ENCODE measurements at regions not wholly inside any gene's neighbourhood (a gene's known extent, or its start where the extent isn't known, plus 50 kb on each side); places are given as distances from the start of the nearest gene placed in this dataset.

GRCh38 chr4:122973465-122973864, 51.1 kb upstream of the NUDT6 start:
- in situ Hi-C loops (cut with MboI; ENCODE audit: low sequenced_read_pairs in 4 of 4): no loop called here
- DNase-seq (no peak), ATAC-seq (no peak)
- H3K36me3 ChIP-seq: no peaks in the 10 kb centered on the region
- no peaks in the 10 kb centered on the region for H3K9me3 ChIP-seq
- H3K4me3 ChIP-seq: no peak overlapping the region
- no peak overlapping the region for H3K27ac ChIP-seq
- no peaks in the 10 kb centered on the region for H3K27me3 ChIP-seq
- intact Hi-C loops (cut with DNase I; ENCODE audit: low total_unique reads): no loop called here
- TF ChIP-seq, protein P1, sequence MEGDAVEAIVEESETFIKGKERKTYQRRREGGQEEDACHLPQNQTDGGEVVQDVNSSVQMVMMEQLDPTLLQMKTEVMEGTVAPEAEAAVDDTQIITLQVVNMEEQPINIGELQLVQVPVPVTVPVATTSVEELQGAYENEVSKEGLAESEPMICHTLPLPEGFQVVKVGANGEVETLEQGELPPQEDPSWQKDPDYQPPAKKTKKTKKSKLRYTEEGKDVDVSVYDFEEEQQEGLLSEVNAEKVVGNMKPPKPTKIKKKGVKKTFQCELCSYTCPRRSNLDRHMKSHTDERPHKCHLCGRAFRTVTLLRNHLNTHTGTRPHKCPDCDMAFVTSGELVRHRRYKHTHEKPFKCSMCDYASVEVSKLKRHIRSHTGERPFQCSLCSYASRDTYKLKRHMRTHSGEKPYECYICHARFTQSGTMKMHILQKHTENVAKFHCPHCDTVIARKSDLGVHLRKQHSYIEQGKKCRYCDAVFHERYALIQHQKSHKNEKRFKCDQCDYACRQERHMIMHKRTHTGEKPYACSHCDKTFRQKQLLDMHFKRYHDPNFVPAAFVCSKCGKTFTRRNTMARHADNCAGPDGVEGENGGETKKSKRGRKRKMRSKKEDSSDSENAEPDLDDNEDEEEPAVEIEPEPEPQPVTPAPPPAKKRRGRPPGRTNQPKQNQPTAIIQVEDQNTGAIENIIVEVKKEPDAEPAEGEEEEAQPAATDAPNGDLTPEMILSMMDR (IDR thresholded peaks at IDR 0.05 in 4 of 5, conservative IDR thresholded peaks at IDR 0.05 in 1 of 5): no peak
- no peak for TF ChIP-seq POLR2A (IDR thresholded peaks at IDR 0.05)
- no peaks in the 10 kb centered on the region for H3K4me1 ChIP-seq

- H3K27me3 ChIP-seq: no peaks in the 10 kb centered on the region
- no peak overlapping the region for H3K27ac ChIP-seq
- TF ChIP-seq, protein P1 (IDR thresholded peaks at IDR 0.05 in 4 of 5, conservative IDR thresholded peaks at IDR 0.05 in 1 of 5): no peak
- no peak for TF ChIP-seq POLR2A (IDR thresholded peaks at IDR 0.05)
- no peaks in the 10 kb centered on the region for H3K9me3 ChIP-seq
- DNase-seq (no peak), ATAC-seq (no peak)
- H3K36me3 ChIP-seq: peaks cover 0 to 17% of the 10 kb centered on the region in 2 donors
- in situ Hi-C loops (cut with MboI; ENCODE audit: low sequenced_read_pairs in 4 of 4): no loop called here
- intact Hi-C loops (cut with DNase I; ENCODE audit: low total_unique reads): no loop called here
- no peaks in the 10 kb centered on the region for H3K4me1 ChIP-seq
- H3K4me3 ChIP-seq: no peak overlapping the region
Measured at GRCh38 chr4:122976111-122976510, 53.7 kb upstream of the NUDT6 start.

GRCh38 chr4:122977103-122977502, 54.7 kb upstream of the NUDT6 start:
- Histone ChIP-seq H3K27me3 (no peaks in the 10 kb centered on the region), H3K27ac (no peak overlapping the region), H3K9me3 (no peaks in the 10 kb centered on the region), H3K4me1 (no peaks in the 10 kb centered on the region), H3K36me3 (peaks cover 0 to 17% of the 10 kb centered on the region in 2 donors), H3K4me3 (no peak overlapping the region)
- ATAC-seq (no peak), DNase-seq (no peak)
- in situ Hi-C loops (cut with MboI; ENCODE audit: low sequenced_read_pairs in 4 of 4) (no loop called here), intact Hi-C loops (cut with DNase I; ENCODE audit: low total_unique reads) (no loop called here)
- TF ChIP-seq, protein P1 (IDR thresholded peaks at IDR 0.05 in 4 of 5, conservative IDR thresholded peaks at IDR 0.05 in 1 of 5): no peak
- TF ChIP-seq POLR2A (IDR thresholded peaks at IDR 0.05): no peak

DNA sequence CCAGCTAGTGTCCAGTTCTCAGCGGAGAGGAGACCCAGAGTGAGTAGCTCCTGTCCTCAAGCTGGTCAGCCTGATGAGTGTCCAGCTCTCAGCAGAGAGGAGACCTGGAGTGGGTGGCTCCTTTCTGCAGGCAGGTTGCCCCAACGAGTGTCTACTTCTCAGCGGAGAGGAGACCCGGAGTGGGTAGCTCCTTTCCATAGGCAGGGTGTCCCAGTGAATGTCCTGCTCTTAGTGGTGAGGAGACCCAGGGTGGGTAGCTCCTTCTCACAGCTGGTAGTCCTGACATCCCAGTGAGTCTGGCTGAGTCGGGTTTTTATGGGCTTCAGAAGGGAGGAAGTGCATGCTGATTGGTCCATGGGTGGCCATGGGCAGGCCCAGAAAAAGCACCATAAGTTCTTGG, 55.7 kb upstream of the NUDT6 start:
- Histone ChIP-seq H3K4me1 (no peaks in the 10 kb centered on the region), H3K27ac (no peak overlapping the region), H3K27me3 (no peaks in the 10 kb centered on the region), H3K36me3 (peaks cover 0 to 17% of the 10 kb centered on the region in 2 donors), H3K4me3 (no peak overlapping the region), H3K9me3 (no peaks in the 10 kb centered on the region)
- in situ Hi-C loops (cut with MboI; ENCODE audit: low sequenced_read_pairs in 4 of 4): no loop called here
- DNase-seq: no peak
- intact Hi-C loops (cut with DNase I; ENCODE audit: low total_unique reads): no loop called here
- ATAC-seq: no peak
- TF ChIP-seq POLR2A (IDR thresholded peaks at IDR 0.05): no peak
- TF ChIP-seq, protein P1 (IDR thresholded peaks at IDR 0.05 in 4 of 5, conservative IDR thresholded peaks at IDR 0.05 in 1 of 5): no peak

- ATAC-seq (no peak), DNase-seq (no peak)
- in situ Hi-C loops (cut with MboI; ENCODE audit: low sequenced_read_pairs in 4 of 4): no loop called here
- no peak overlapping the region for H3K27ac ChIP-seq
- peaks cover 0 to 18% of the 10 kb centered on the region in 2 donors for H3K36me3 ChIP-seq
- no peaks in the 10 kb centered on the region for H3K27me3 ChIP-seq
- TF ChIP-seq, protein P1 (IDR thresholded peaks at IDR 0.05 in 4 of 5, conservative IDR thresholded peaks at IDR 0.05 in 1 of 5): no peak
- no peak for TF ChIP-seq POLR2A (IDR thresholded peaks at IDR 0.05)
- no peaks in the 10 kb centered on the region for H3K9me3 ChIP-seq
- H3K4me3 ChIP-seq: no peak overlapping the region
- no peaks in the 10 kb centered on the region for H3K4me1 ChIP-seq
- intact Hi-C loops (cut with DNase I; ENCODE audit: low total_unique reads): no loop called here
Measured at GRCh38 chr4:122978789-122979188, 56.4 kb upstream of the NUDT6 start.

Measured in gastrocnemius medialis (tissue), 4 donors.